GM21717 (cell line): ENCODE measurements at regions not wholly inside any gene's neighbourhood (a gene's known extent, or its start where the extent isn't known, plus 50 kb on each side); places are given as distances from the start of the nearest gene placed in this dataset.
"Not testable (repeated sequence)": the region's sequence is repeated elsewhere in the genome, so short reads cannot be mapped to it uniquely, and the experiment has no call there.

Experiments
- ATAC-seq: cut with Tn5 transposase; IDR thresholded peaks from one replicate; pipeline ENCODE4 v1.9.1; 2021; ENCODE audit warnings: mild to moderate bottlenecking, moderate library complexity; ENCODE audit not compliant: unreplicated experiment

DNA sequence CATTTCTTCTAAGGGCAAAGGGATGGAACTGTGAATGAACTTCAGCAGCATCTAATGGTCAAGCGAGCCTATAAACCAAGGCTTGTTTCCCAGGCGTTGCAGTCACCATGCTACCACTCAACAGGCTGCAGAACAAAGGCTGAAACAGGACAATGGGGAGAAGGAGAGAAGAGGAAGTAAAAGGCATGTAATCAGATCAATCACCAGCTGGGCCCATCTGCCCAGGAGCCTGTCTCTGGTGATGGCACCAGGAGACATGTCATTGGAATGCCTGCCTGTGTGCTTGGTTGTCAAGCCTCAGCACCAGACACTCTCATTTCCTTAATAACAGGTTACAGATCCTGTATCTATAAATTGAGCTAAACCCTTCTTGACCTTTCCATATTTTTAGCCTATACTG is 81.7 kb upstream of the UMPS start:
- no peak for ATAC-seq

DNA sequence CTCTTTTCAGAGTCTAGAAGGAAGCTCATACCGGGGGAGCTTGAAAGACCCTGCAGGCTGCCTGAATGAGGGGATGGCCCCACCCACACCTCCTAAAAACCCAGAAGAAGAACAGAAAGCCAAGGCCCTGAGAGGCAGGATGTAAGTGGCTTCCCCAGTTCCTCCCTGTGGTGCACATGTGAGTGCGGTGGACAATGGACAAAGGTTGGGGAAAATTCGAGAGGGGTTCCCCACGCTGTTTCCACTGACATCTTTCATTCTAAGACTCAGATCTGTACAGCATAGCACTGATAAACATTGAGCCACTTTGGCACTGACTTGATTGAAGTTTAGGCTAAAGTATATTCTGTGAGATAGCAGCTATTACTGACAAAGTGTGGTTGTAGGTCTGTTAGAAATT is 79.5 kb upstream of the UMPS start:
- peak; percentile 52 for ATAC-seq

DNA sequence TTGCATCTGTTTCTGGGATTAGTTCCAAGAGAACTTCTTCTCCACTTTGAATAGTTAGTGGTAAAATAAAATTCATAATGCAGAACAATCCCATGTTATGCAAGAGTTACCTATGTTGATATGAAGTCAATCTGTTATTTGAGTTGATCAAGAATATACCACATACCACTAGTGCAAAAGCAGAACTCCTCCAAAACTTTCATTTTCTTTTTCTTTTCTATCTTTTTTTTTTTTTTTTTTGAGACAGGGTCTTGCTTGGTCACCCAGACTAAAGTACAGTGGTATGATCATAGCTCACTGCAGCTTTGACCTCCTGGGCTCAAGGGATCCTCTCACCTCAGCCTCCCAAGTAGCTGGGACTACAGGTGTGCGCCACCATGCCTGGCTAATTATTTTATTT is 78.8 kb upstream of the UMPS start:
- not testable (repeated sequence) for ATAC-seq

DNA sequence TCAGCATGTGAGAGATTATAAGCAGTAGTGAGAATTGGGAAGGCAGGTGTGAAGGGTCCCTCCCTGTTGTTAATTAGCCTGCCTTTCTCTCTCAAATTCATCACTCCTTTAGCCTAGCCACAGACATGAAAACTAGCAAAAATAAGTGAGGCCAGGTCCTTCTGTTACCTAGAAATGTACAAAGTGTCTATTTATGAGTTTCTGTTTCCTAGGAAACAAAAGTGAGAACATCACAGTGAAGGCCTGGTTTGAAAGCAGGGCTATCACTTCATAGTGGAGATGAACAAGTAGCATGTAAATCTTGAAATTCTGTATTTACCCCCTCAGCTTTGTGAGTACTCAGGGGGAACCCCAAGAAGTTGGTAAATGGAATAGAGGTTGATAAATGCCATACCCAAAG is 78.2 kb upstream of the UMPS start:
- ATAC-seq = no peak

DNA sequence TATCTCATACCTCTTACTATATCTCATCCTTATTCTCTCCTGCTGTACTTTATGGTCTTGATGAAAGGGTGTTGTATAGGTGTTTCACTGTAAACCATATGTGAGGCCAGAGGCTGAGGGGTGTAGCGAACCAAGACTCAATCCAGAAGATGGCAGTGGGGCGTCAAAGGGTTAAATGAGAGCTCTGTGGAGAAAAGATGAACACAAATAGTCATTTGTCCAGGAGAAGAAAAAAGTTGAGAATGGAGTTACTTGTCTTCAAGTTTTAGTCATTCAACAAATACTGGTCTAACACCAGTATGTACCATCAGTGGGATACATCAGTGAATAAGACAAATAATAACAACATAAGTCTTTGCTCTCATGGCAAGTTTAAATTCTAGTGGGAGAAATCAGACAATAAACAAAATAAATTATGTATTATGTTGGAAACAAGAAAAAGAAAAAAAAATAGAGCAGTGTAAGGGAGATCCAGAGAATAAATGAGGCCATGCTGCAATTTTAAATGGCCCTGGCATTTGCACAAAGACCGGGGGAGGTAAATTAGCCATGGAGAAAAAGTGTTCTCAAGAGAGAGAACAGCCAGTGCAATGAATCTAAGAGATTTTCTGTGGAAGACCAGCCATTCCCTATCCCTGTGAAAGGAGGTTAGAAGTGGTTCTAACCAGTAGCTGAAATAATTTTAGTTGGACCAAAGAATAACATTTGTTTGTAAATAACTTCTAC is 77.0 kb upstream of the UMPS start:
- ATAC-seq = no peak

DNA sequence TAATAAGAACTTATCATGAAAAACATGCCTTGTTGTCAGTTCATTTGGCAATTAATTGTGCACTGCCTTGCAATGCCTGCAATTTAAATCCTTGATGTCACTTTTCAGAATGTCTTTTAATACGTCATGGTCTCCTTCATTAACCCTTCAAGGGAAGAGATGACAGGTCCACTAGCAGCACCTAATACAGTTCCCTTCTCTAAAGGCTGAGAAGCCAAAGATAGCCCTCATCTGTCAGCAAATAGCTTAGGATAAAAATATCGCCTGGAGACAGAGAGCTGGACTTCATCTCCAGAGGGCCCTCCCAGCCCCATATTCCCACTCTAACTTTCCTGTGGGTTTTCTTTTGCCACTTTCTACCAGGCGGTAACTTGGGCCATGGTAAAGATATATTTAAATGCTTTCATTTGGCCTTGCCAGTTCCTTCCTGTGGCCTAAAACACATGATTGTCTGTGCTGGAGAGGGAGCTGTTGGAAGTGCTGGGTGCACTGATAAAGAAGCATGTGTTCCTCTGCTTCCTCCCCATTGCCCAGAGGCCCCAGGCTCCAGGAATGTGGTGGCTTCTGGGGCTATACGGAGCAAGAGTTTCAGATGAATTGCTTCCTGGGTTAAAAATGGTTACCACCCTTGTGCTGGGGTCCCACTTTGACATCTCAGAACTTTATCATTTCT is 76.3 kb upstream of the UMPS start:
- ATAC-seq = no peak

- ATAC-seq = no peak
Measured at GRCh38 chr3:124654470-124654845, 75.8 kb upstream of the UMPS start.

- no peak for ATAC-seq
Measured at GRCh38 chr3:124656531-124656930, 73.7 kb upstream of the UMPS start.

DNA sequence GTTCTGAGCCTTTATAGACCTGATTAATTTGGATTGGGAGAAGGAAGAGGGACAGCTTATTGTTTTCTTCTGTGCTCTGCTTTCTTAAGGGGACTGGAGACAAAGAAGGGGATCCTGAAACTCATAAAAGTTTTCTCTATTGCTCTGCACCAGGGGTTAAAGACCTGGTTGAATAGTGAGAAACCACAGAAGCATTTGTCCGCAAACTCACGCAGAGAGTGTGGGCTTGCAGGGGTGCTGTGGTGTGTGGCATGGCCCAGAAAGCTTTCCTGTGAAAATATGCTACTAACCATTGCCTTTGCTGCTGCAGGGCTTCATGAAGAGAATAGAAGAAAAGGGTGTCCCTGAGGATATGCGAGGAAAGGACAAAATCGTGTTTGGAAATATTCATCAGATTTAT is 73.1 kb upstream of the UMPS start:
- no peak for ATAC-seq

- ATAC-seq = no peak
Measured at GRCh38 chr3:124658270-124658669, 72.0 kb upstream of the UMPS start.

GRCh38 chr3:124659175-124659574 is 71.1 kb upstream of the UMPS start:
- ATAC-seq = no peak

GRCh38 chr3:124660599-124660998 is 69.7 kb upstream of the UMPS start:
- no peak for ATAC-seq

DNA sequence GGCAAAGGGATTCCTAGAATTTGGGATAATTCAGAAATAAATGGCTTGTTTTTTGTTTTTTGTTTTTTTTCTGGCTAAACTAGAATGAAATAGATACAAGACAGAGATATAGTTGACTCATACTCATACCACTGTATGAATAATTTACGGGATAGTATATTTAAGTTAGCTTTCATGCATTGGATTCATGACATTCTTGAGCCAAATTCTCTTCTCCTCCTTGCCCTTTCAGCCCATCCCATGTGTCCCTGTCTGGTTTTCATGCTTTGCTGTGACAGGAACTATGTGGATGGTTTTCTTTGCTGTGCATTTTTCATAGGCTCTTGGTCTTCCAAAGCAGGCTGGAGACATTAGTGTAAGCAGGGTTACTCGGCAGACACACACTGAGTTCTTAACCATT is 66.6 kb upstream of the UMPS start:
- ATAC-seq = no peak

GRCh38 chr3:124664804-124665203 is 65.4 kb upstream of the UMPS start:
- no peak for ATAC-seq

- ATAC-seq = no peak
Measured at GRCh38 chr3:124666067-124666466, 64.2 kb upstream of the UMPS start.

DNA sequence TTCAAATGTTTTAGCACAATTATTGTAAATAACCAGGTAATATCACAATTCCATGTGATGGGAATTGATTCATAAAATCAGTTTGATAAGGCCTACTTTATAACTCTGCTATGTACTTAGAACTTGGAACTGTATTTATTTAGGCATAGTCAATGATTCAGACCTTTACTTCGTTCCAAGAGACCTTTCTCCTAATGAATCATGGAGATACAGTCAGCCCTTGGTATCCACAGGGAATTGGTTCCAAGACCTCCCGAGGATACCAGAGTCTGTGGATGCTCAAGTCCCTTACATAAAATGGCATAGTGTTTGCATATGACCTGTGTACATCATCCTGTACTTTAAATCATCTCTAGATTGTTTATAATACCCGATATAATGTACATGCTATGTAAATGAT is 60.8 kb upstream of the UMPS start:
- ATAC-seq = no peak

- ATAC-seq = no peak
Measured at GRCh38 chr3:124671106-124671505, 59.1 kb upstream of the UMPS start.

DNA sequence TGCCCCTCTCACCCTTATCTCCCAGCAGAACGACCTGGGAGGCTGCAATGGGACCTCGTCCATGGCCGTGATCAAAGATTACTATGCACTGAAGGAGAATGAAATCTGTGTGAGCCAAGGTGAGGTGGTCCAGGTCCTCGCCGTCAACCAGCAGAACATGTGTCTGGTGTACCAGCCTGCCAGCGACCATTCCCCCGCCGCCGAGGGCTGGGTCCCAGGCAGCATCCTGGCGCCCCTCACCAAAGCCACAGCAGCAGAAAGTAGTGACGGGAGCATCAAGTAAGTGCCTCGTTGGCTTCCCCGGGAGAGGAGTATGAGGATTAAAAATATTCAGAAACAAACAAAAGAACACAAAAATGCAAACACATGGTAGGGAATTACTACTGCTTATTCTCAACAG is 55.9 kb upstream of the UMPS start:
- ATAC-seq = no peak

GRCh38 chr3:124676236-124676635 is 54.0 kb upstream of the UMPS start:
- no peak for ATAC-seq

DNA sequence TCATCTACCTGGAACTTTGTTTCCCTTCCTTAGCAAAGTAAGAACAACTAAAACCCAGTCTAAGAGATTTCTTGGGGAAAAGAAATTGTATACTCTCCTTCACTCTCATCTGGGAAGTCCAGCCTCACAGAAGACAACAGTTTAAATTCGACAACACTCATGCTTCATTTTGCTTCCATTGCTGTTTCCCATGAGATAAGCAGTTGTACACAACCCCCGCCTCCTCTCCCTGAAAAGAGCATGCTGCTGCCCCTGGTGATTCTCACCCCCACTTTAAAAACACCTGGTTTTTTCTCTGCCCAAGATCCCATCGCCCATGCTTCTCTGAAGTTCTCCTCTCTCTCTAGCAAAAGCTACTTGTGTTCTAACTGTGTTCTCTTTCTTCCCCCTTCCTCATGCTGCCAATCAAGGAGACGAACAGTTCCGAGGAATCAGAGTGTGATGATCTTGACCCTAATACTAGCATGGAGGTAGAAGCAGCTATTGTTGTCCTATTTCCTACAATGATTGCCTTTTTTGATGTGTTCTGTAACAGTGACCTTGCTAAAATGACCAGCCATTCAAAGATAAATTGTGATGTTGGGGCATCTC is 51.1 kb upstream of the UMPS start:
- ATAC-seq = no peak
